HFFc6 (cell line): ENCODE measurements at regions not wholly inside any gene's neighbourhood (a gene's known extent, or its start where the extent isn't known, plus 50 kb on each side); places are given as distances from the start of the nearest gene placed in this dataset.

Experiments used
- DNase-seq: peaks from one replicate; pipeline ENCODE4 v3.0.0-alpha.2; 2018
- H3K27ac Mint-ChIP-seq: 2 replicates; pipeline ENCODE4 v1.8.0; 2020; ENCODE audit warnings: mild to moderate bottlenecking, mixed read lengths
- H3K27me3 Mint-ChIP-seq: 2 replicates; pipeline ENCODE4 v1.8.0; 2021; ENCODE audit warnings: mild to moderate bottlenecking, moderate library complexity, mixed read lengths; ENCODE audit not compliant: insufficient read depth
- H3K36me3 Mint-ChIP-seq: 2 replicates; pipeline ENCODE4 v1.8.0; 2021; ENCODE audit warnings: low read depth, mixed read lengths
- H3K4me1 Mint-ChIP-seq: 2 replicates; pipeline ENCODE4 v1.8.0; 2020; ENCODE audit warnings: low read depth, mixed read lengths
- H3K4me3 Mint-ChIP-seq: 2 replicates; pipeline ENCODE4 v1.8.0; 2020; ENCODE audit warnings: mild to moderate bottlenecking, moderate library complexity, mixed read lengths
- H3K9me3 Mint-ChIP-seq: 2 replicates; pipeline ENCODE4 v1.8.0; 2020; ENCODE audit warnings: mild to moderate bottlenecking, mixed read lengths
- TF ChIP-seq, protein P1 (sequence below): fragments of 200-600 bp; sonication (generic); IDR thresholded peaks from 2 replicates; pipeline ENCODE4 v1.5.0; 2021; ENCODE audit warnings: antibody characterized with exemption, mild to moderate bottlenecking

DNA sequence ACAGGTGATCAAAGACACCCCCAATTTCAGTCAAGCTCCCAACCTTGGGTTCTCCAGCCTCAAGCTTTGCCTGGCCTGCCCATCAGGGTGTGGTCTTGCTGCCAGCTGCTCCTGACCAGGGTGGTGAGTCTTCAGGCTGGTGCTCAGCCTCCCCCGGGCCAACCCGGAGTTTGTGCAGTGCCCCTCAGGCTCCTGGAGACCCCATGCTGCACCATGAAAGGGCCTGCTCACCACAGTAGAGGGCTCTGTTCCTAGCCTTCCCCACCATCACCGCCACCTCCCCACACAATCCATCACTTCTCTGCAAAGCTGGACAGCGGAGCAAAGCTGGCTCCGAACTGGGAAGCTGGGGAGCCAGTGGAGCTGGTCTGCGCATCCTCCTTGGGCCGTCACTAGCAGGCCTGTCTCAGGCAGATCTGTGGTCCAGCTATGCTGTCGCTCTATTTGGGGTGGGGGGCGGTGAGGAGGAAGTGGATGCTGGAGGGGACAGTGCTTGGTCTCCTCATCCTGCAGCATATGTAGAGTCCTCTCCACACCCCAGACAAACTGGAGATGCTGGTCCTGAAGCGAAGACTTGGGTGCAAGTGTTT lies 88.5 kb upstream of the RPL38 start:
- Mint-ChIP-seq H3K36me3 (peaks cover 5% of the 10 kb centered on the region), H3K27me3 (peaks cover 5% of the 10 kb centered on the region), H3K27ac (no peak overlapping the region), H3K4me1 (no peaks in the 10 kb centered on the region), H3K4me3 (no peak overlapping the region), H3K9me3 (peaks cover 64% of the 10 kb centered on the region)
- no peak for DNase-seq
- TF ChIP-seq, protein P1, sequence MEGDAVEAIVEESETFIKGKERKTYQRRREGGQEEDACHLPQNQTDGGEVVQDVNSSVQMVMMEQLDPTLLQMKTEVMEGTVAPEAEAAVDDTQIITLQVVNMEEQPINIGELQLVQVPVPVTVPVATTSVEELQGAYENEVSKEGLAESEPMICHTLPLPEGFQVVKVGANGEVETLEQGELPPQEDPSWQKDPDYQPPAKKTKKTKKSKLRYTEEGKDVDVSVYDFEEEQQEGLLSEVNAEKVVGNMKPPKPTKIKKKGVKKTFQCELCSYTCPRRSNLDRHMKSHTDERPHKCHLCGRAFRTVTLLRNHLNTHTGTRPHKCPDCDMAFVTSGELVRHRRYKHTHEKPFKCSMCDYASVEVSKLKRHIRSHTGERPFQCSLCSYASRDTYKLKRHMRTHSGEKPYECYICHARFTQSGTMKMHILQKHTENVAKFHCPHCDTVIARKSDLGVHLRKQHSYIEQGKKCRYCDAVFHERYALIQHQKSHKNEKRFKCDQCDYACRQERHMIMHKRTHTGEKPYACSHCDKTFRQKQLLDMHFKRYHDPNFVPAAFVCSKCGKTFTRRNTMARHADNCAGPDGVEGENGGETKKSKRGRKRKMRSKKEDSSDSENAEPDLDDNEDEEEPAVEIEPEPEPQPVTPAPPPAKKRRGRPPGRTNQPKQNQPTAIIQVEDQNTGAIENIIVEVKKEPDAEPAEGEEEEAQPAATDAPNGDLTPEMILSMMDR, result no peak

DNA sequence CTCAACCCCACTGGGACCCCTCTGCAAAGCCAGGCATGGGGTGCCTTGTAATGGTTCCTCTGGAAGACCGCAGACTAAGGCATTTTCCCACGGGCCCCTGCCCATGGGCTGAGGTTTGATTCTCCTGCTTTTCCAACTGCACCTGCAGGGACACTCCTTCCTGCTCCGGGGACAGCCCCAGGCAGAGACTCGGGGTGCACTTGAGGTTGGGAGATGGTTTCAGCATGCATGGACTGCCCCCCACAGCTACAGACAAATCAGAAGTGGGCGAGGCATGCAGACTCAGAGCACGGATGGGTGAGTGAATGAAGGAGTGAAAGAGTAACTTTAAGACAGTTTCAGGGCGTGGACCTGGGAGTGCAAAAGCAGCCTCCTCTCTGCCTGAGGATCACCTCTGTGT lies 87.9 kb upstream of the RPL38 start:
- Mint-ChIP-seq H3K27me3 (peaks cover 5% of the 10 kb centered on the region), H3K9me3 (peaks cover 66% of the 10 kb centered on the region), H3K36me3 (peaks cover 5% of the 10 kb centered on the region), H3K4me3 (no peak overlapping the region), H3K27ac (no peak overlapping the region), H3K4me1 (no peaks in the 10 kb centered on the region)
- no peak for DNase-seq
- TF ChIP-seq, protein P1, result no peak

DNA sequence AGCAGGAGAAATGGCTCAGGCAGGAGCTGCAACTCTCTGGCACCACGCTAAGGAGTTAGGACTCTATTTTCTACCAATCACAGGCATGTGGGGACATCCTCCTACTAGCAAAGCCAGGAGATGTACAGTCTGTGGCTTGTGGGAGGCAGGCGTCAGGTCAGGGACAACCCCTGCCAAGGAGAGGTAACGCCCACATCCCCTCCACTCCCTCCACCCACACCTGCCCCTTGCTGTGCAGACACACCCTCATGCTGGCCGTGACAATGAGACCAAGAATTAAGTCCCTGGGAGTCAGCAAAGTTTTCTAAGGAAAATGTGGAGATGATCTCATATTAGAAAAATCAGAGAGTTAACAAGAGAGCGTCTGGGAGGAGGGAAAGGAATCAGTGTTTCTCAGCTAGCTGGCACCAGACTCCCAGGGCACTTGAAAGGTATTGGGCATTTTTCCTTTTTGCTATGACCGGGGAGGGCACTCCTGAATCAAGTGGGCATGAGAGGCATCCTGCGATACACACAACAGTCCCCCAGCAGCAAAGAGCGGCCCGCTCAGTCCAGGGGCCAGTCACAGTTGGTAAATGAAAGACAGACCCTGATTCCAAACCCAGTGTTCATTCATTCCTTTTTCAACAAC lies 87.3 kb upstream of the RPL38 start:
- DNase-seq, result no peak
- Mint-ChIP-seq H3K9me3 (peaks cover 65% of the 10 kb centered on the region), H3K27me3 (peaks cover 5% of the 10 kb centered on the region), H3K36me3 (peaks cover 5% of the 10 kb centered on the region), H3K27ac (no peak overlapping the region), H3K4me3 (no peak overlapping the region), H3K4me1 (no peaks in the 10 kb centered on the region)
- TF ChIP-seq, protein P1, result no peak

DNA sequence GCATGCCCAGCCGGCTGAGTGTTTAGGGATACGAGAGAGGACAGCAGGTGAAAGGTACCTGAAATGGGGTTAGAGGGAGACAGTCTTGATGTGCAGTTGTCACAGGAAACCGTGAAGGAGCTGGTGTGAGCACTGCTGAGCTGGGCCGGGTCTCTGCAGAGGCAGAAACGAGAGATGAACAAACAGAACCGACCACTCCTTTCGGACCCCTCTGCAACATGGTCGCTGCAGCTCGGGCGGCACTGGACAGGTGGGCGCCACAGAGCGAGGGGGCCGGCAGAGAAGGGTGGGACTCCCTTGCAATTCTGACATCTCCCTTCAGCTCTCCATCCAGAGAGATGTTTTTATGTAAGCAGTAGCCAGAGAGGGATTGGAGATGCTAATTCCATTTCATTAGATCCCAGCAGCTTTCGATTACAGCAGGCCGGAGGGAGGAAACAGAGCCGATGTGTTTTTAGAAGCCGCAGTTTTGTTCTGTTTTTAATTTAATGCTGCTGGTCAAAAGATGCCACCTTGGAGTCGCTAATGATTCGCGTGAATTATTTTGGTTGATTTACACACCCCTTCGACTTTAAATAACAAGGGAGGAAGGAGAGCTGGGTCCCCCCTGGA lies 86.3 kb upstream of the RPL38 start:
- TF ChIP-seq, protein P1, result no peak
- peaks cover 7% of the 10 kb centered on the region for H3K27me3 Mint-ChIP-seq
- no peak overlapping the region for H3K4me3 Mint-ChIP-seq
- H3K9me3 Mint-ChIP-seq, result peaks cover 74% of the 10 kb centered on the region
- DNase-seq, result no peak
- peaks cover 5% of the 10 kb centered on the region for H3K36me3 Mint-ChIP-seq
- no peak overlapping the region for H3K27ac Mint-ChIP-seq
- no peaks in the 10 kb centered on the region for H3K4me1 Mint-ChIP-seq

DNA sequence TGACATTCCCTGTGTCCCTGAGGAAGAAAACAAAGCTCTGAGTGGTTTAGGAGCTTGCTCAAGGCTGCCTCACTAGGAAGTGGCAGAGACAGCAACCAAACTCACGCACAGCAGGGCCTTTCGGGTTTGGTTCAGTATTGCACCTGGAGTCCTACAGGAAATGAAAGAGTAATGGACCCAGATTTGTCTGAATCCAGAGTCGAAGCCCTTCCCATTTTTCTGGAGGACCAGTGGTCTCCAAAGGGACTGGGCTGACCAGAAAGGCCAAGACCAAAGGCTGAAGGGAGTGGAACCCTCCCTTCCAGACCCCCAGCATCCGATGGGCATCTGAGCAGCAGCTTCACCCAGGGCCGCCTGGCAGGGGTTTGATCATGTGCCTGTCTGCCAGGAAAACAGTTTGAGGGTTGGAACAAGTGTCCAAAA lies 85.5 kb upstream of the RPL38 start:
- H3K4me3 Mint-ChIP-seq, result no peak overlapping the region
- peaks cover 7% of the 10 kb centered on the region for H3K27me3 Mint-ChIP-seq
- H3K36me3 Mint-ChIP-seq, result peaks cover 5% of the 10 kb centered on the region
- no peak overlapping the region for H3K27ac Mint-ChIP-seq
- DNase-seq, result no peak
- TF ChIP-seq, protein P1, result no peak
- H3K4me1 Mint-ChIP-seq, result no peaks in the 10 kb centered on the region
- peaks cover 76% of the 10 kb centered on the region for H3K9me3 Mint-ChIP-seq
